Stimulated activated CD8-positive, alpha-beta memory T cell treated with anti-CD3 and anti-CD28 coated beads, Interleukin-4, amount 100 ng/mL, for 48 hours (primary cell): ENCODE measurements at regions not wholly inside any gene's neighbourhood (a gene's known extent, or its start where the extent isn't known, plus 50 kb on each side); places are given as distances from the start of the nearest gene placed in this dataset.
A peak's percentile ranks its signal among the peaks of the same experiment; 100 is the strongest.
"Not testable (repeated sequence)": the region's sequence is repeated elsewhere in the genome, so short reads cannot be mapped to it uniquely, and the experiment has no call there.

Source experiments
- DNase-seq: peaks from one replicate; pipeline ENCODE4 v3.0.0-alpha.2; 2020

- no peak for DNase-seq
Observed at GRCh38 chr19:13646758-13647157, 117.6 kb upstream of the MRI1 start.

GRCh38 chr19:13644645-13645044, 119.7 kb upstream of the MRI1 start:
- no peak for DNase-seq

GRCh38 chr19:13640611-13641010, 123.7 kb upstream of the MRI1 start:
- DNase-seq = no peak

- DNase-seq = no peak
Observed at GRCh38 chr19:13639342-13639929, 124.9 kb upstream of the MRI1 start.

GRCh38 chr19:13637664-13638063, 126.7 kb upstream of the MRI1 start:
- DNase-seq = no peak

GRCh38 chr19:13634658-13635057, 128.4 kb upstream of the CACNA1A start:
- DNase-seq = no peak

GRCh38 chr19:13633522-13633922, 127.2 kb upstream of the CACNA1A start:
- no peak for DNase-seq

GRCh38 chr19:13633109-13633508, 126.8 kb upstream of the CACNA1A start:
- no peak for DNase-seq

GRCh38 chr19:13632164-13632563, 125.9 kb upstream of the CACNA1A start:
- not testable (repeated sequence) for DNase-seq

- no peak for DNase-seq
Observed at GRCh38 chr19:13629687-13630357, 123.5 kb upstream of the CACNA1A start.

- DNase-seq = no peak
Observed at GRCh38 chr19:13627531-13627930, 121.3 kb upstream of the CACNA1A start.

- DNase-seq = no peak
Observed at GRCh38 chr19:13623716-13624710, 117.7 kb upstream of the CACNA1A start.

- no peak for DNase-seq
Observed at GRCh38 chr19:13622766-13623715, 116.8 kb upstream of the CACNA1A start.

- DNase-seq = peak; percentile 65
Observed at GRCh38 chr19:13621413-13621812, 115.1 kb upstream of the CACNA1A start.

- no peak for DNase-seq
Observed at GRCh38 chr19:13619203-13619632, 112.9 kb upstream of the CACNA1A start.

- DNase-seq = no peak
Observed at GRCh38 chr19:13615890-13616289, 109.6 kb upstream of the CACNA1A start.

GRCh38 chr19:13613447-13613846, 107.2 kb upstream of the CACNA1A start:
- no peak for DNase-seq

GRCh38 chr19:13611596-13611995, 105.3 kb upstream of the CACNA1A start:
- DNase-seq = no peak

- DNase-seq = no peak
Observed at GRCh38 chr19:13610039-13610691, 103.9 kb upstream of the CACNA1A start.

- no peak for DNase-seq
Observed at GRCh38 chr19:13606156-13606555, 99.9 kb upstream of the CACNA1A start.

GRCh38 chr19:13604902-13605586, 98.8 kb upstream of the CACNA1A start:
- no peak for DNase-seq
